Right lobe of liver (tissue), 4 donors: ENCODE measurements at regions not wholly inside any gene's neighbourhood (a gene's known extent, or its start where the extent isn't known, plus 50 kb on each side); places are given as distances from the start of the nearest gene placed in this dataset.

Experiments
- POLR2A ChIP-seq: fragments of 450-650 bp; IDR thresholded peaks from one replicate; pipeline ENCODE4 v1.6.1; 2017; ENCODE audit warnings: antibody characterized with exemption, mild to moderate bottlenecking
- TF ChIP-seq, protein P1 (sequence below), 4 donors: fragments of 200-600 bp in 3 of 4; fragments of 450-650 bp in 1 of 4; IDR thresholded peaks; one replicate each; pipeline versions ENCODE4 v1.5.1 to v1.8.0; 2016 to 2022; ENCODE audit warnings: antibody characterized with exemption in 4 of 4, mild to moderate bottlenecking in 2 of 4
- donor health status: DM: no; HTN: no; CAD: no.
- donor health status: DM: no; HTN: no; CAD: no.
- donor health status: DM: no; HTN: yes; CAD: no.

DNA sequence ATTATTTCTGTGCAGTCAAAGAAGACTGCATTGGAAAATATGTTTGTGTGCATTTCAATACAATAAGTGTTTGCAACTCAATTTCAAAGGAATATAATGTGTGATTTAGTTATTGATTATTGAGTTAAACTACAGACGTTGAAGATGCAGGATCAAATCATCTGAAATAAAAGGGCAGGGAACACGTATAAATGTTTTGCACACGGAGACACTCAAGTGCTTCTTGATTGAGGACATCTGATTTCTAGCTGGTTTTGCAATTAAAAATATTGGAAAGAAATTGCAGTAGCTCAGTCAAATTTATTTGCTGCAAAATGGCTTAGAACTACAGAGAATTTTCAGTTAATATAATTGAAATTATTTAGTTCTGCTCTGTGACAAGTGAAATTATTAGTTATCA is 412.7 kb downstream of the UTRN start:
- TF ChIP-seq, protein P1, sequence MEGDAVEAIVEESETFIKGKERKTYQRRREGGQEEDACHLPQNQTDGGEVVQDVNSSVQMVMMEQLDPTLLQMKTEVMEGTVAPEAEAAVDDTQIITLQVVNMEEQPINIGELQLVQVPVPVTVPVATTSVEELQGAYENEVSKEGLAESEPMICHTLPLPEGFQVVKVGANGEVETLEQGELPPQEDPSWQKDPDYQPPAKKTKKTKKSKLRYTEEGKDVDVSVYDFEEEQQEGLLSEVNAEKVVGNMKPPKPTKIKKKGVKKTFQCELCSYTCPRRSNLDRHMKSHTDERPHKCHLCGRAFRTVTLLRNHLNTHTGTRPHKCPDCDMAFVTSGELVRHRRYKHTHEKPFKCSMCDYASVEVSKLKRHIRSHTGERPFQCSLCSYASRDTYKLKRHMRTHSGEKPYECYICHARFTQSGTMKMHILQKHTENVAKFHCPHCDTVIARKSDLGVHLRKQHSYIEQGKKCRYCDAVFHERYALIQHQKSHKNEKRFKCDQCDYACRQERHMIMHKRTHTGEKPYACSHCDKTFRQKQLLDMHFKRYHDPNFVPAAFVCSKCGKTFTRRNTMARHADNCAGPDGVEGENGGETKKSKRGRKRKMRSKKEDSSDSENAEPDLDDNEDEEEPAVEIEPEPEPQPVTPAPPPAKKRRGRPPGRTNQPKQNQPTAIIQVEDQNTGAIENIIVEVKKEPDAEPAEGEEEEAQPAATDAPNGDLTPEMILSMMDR (IDR thresholded peaks at IDR 0.05) = no peak
- no peak for TF ChIP-seq POLR2A
